Chondrocyte (in vitro differentiated cells): ENCODE measurements at regions not wholly inside any gene's neighbourhood (a gene's known extent, or its start where the extent isn't known, plus 50 kb on each side); places are given as distances from the start of the nearest gene placed in this dataset.

ENCODE experiments used
- DNase-seq: peaks from one replicate; pipeline ENCODE4 v3.0.0; 2021; ENCODE audit warnings: mixed read lengths, low spot score
- H3K27ac Mint-ChIP-seq: one replicate; pipeline ENCODE4 v1.8.0; 2021; ENCODE audit warnings: mild to moderate bottlenecking, moderate library complexity, mixed read lengths; ENCODE audit not compliant: unreplicated experiment
- H3K27me3 Mint-ChIP-seq: 2 replicates; pipeline ENCODE4 v1.8.0; 2021; ENCODE audit warnings: low read depth, mixed read lengths
- H3K36me3 Mint-ChIP-seq: 2 replicates; pipeline ENCODE4 v1.8.0; 2021; ENCODE audit warnings: low read depth, mixed read lengths
- H3K4me1 Mint-ChIP-seq: 2 replicates; pipeline ENCODE4 v1.8.0; 2021; ENCODE audit warnings: low read depth, mild to moderate bottlenecking, mixed read lengths
- H3K4me3 Mint-ChIP-seq: one replicate; pipeline ENCODE4 v1.8.0; 2021; ENCODE audit warnings: mild to moderate bottlenecking, moderate library complexity, mixed read lengths; ENCODE audit not compliant: unreplicated experiment
- H3K9me3 Mint-ChIP-seq: 2 replicates; pipeline ENCODE4 v1.8.0; 2021; ENCODE audit warnings: low read depth, mixed read lengths
- CTCF ChIP-seq: fragments of 200-600 bp; sonication (generic); IDR thresholded peaks from 2 replicates; pipeline ENCODE4 v1.5.0; 2021; ENCODE audit warnings: antibody characterized with exemption, mild to moderate bottlenecking, moderate library complexity

DNA sequence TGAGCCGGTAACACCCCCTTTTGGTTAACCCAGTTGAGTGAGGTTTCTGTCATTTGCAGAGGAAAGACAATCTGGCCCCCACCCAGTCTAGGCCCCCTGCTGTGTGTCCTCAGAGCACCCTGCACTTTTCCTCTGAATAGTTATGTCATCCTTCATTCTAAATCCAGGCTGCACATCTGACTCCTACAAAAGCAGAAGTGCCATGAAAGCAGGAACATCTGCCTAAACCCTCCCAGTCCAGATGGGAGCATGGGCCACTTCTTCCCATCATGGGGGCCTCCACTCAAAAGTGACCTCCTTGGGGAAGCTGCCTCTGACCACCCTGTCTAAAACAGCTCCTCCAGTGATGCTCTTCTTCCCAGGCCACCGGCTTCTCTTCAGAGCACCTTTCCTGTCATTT is 53.7 kb upstream of the HMGXB4 start:
- no peak overlapping the region for H3K4me3 Mint-ChIP-seq
- no peak for DNase-seq
- peaks cover 4% of the 10 kb centered on the region for H3K4me1 Mint-ChIP-seq
- H3K27me3 Mint-ChIP-seq, result peaks cover 48% of the 10 kb centered on the region
- H3K9me3 Mint-ChIP-seq, result no peaks in the 10 kb centered on the region
- no peaks in the 10 kb centered on the region for H3K36me3 Mint-ChIP-seq
- no peak for TF ChIP-seq CTCF
- no peak overlapping the region for H3K27ac Mint-ChIP-seq

GRCh38 chr22:35204807-35205775 is 52.2 kb upstream of the HMGXB4 start:
- Mint-ChIP-seq H3K4me3 (no peak overlapping the region), H3K9me3 (no peaks in the 10 kb centered on the region), H3K36me3 (no peaks in the 10 kb centered on the region), H3K27me3 (peaks cover 43% of the 10 kb centered on the region), H3K4me1 (peaks cover 4% of the 10 kb centered on the region), H3K27ac (no peak overlapping the region)
- TF ChIP-seq CTCF, result no peak
- no peak for DNase-seq

GRCh38 chr22:35205961-35206360 is 51.3 kb upstream of the HMGXB4 start:
- H3K27me3 Mint-ChIP-seq, result peaks cover 38% of the 10 kb centered on the region
- TF ChIP-seq CTCF, result no peak
- DNase-seq, result no peak
- H3K9me3 Mint-ChIP-seq, result no peaks in the 10 kb centered on the region
- H3K36me3 Mint-ChIP-seq, result no peaks in the 10 kb centered on the region
- no peak overlapping the region for H3K27ac Mint-ChIP-seq
- peaks cover 4% of the 10 kb centered on the region for H3K4me1 Mint-ChIP-seq
- no peak overlapping the region for H3K4me3 Mint-ChIP-seq

- no peaks in the 10 kb centered on the region for H3K36me3 Mint-ChIP-seq
- TF ChIP-seq CTCF, result no peak
- H3K4me3 Mint-ChIP-seq, result no peak overlapping the region
- peaks cover 41% of the 10 kb centered on the region for H3K27me3 Mint-ChIP-seq
- no peak for DNase-seq
- H3K27ac Mint-ChIP-seq, result no peak overlapping the region
- peaks cover 4% of the 10 kb centered on the region for H3K4me1 Mint-ChIP-seq
- H3K9me3 Mint-ChIP-seq, result no peaks in the 10 kb centered on the region
These were observed 50.4 kb upstream of the HMGXB4 start for GRCh38 chr22:35206889-35207288.
